ENCODE measurements at regions not wholly inside any gene's neighbourhood (a gene's known extent, or its start where the extent isn't known, plus 50 kb on each side); places are given as distances from the start of the nearest gene placed in this dataset.

GRCh38 chr6:104182811-104183210 is 676.9 kb downstream of the HACE1 start:
- no peak for TF ChIP-seq CTCF (IDR thresholded peaks at IDR 0.05)
- TF ChIP-seq RXRA (IDR thresholded peaks at IDR 0.05; ENCODE audit: borderline replicate concordance, low read depth) = no peak
- no peak for TF ChIP-seq GABPA (IDR thresholded peaks at IDR 0.05; ENCODE audit: low read depth)
- no peak for TF ChIP-seq RCOR1 (IDR thresholded peaks at IDR 0.05; ENCODE audit: low read length)
- no peak for TF ChIP-seq JUND (IDR thresholded peaks at IDR 0.05)
- no peak for TF ChIP-seq FOSL2 (IDR thresholded peaks at IDR 0.05; ENCODE audit: borderline replicate concordance, low read depth)
- no peak for TF ChIP-seq MAX (IDR thresholded peaks at IDR 0.05; ENCODE audit: low read depth)
- no peak for TF ChIP-seq RFX5 (IDR thresholded peaks at IDR 0.05; ENCODE audit: low read length)
- TF ChIP-seq SIN3A (IDR thresholded peaks at IDR 0.05; ENCODE audit: borderline replicate concordance, low read depth, low read length) = no peak
- TF ChIP-seq CHD2 (IDR thresholded peaks at IDR 0.05; ENCODE audit: low read length, partially characterized antibody) = no peak
- no peak for TF ChIP-seq NFIC (IDR thresholded peaks at IDR 0.05; ENCODE audit: borderline replicate concordance)
- no peak for TF ChIP-seq POLR2AphosphoS5 (IDR thresholded peaks at IDR 0.05; ENCODE audit: low read depth, low read length)
- TF ChIP-seq TCF12 (IDR thresholded peaks at IDR 0.05) = no peak
- TF ChIP-seq REST (IDR thresholded peaks at IDR 0.05; ENCODE audit: low read depth, low read length) = no peak
